SU-DHL-6 (cell line): ENCODE measurements at regions not wholly inside any gene's neighbourhood (a gene's known extent, or its start where the extent isn't known, plus 50 kb on each side); places are given as distances from the start of the nearest gene placed in this dataset.
"Not testable (repeated sequence)": the region's sequence is repeated elsewhere in the genome, so short reads cannot be mapped to it uniquely, and the experiment has no call there.

Experiments used
- EZH2phosphoT487 ChIP-seq: fragments of 200-600 bp; sonication (generic), shearing (Covaris generic); conservative IDR thresholded peaks from 2 replicates; pipeline ENCODE4 v1.6.1; 2018; ENCODE audit warnings: mild to moderate bottlenecking, antibody characterized with exemption, low read length, moderate library complexity, mixed read lengths
- TF ChIP-seq, protein P1 (sequence below): fragments of 200-600 bp; sonication (generic); IDR thresholded peaks from one replicate; pipeline ENCODE4 v1.5.1; 2017; ENCODE audit warnings: antibody characterized with exemption, mild to moderate bottlenecking, low read length, moderate library complexity; ENCODE audit not compliant: insufficient read depth, poor library complexity, severe bottlenecking

DNA sequence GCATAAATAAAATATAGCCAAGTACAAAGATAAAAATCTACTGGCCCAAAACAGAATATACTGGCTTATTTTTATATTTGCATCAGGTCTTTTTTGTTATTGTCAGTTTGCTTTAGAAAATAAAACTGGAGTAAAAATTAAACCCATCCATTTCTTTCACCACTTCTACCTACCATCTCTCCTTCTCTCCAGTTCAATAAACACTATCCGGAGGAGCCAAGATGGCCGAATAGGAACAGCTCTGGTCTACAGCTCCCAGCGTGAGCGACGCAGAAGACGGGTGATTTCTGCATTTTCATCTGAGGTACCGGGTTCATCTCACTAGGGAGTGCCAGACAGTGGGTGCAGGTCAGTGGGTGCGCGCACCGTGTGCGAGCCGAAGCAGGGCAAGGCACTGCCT is 106.2 kb upstream of the NOL4 start:
- TF ChIP-seq, protein P1, sequence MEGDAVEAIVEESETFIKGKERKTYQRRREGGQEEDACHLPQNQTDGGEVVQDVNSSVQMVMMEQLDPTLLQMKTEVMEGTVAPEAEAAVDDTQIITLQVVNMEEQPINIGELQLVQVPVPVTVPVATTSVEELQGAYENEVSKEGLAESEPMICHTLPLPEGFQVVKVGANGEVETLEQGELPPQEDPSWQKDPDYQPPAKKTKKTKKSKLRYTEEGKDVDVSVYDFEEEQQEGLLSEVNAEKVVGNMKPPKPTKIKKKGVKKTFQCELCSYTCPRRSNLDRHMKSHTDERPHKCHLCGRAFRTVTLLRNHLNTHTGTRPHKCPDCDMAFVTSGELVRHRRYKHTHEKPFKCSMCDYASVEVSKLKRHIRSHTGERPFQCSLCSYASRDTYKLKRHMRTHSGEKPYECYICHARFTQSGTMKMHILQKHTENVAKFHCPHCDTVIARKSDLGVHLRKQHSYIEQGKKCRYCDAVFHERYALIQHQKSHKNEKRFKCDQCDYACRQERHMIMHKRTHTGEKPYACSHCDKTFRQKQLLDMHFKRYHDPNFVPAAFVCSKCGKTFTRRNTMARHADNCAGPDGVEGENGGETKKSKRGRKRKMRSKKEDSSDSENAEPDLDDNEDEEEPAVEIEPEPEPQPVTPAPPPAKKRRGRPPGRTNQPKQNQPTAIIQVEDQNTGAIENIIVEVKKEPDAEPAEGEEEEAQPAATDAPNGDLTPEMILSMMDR, result not testable (repeated sequence)
- TF ChIP-seq EZH2phosphoT487, result not testable (repeated sequence)
